Skin epidermis (tissue), 12 donors: ENCODE measurements at regions not wholly inside any gene's neighbourhood (a gene's known extent, or its start where the extent isn't known, plus 50 kb on each side); places are given as distances from the start of the nearest gene placed in this dataset.
A peak's percentile ranks its signal among the peaks of the same experiment; 100 is the strongest.

Source experiments
- H3K27ac ChIP-seq, 21 experiments: fragments of 200-600 bp; sonication (generic) in 11 of 21; one replicate each; pipeline ENCODE4 v1.5.0; 2020; ENCODE audit warnings: mild to moderate bottlenecking in 3 of 21, inconsistent platforms in 2 of 21, moderate library complexity in 2 of 21
- H3K4me3 ChIP-seq, 7 experiments: fragments of 200-600 bp; sonication (generic) in 2 of 7; one replicate each; pipeline ENCODE4 v1.5.0; 2020; ENCODE audit warnings: inconsistent platforms in 2 of 7, mild to moderate bottlenecking in 2 of 7, moderate library complexity in 1 of 7

DNA sequence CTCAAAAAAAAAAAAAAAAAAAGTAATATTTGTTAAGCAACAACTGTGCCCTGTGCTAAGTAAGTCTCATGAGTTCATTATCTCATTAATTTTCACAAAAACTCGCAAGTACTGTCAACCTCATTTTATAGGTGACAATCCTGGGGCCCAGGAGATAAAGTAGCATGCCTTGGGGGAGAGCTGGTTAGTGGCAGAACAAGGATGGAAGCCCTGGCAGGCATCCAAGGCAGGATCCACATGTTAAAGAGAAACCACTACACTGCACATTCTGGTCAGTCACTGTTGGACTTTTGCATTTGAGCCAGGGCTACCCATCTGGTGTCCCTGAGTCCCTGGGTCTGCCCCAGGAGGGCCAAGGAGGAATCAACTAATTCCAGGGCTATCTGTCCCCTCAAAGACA is 54.6 kb downstream of the ZFP36L2 start:
- H3K27ac ChIP-seq: peak overlapping the region in 12 of 21 experiments; percentile 9 to 86 (median 42)
- no peak overlapping the region for H3K4me3 ChIP-seq

DNA sequence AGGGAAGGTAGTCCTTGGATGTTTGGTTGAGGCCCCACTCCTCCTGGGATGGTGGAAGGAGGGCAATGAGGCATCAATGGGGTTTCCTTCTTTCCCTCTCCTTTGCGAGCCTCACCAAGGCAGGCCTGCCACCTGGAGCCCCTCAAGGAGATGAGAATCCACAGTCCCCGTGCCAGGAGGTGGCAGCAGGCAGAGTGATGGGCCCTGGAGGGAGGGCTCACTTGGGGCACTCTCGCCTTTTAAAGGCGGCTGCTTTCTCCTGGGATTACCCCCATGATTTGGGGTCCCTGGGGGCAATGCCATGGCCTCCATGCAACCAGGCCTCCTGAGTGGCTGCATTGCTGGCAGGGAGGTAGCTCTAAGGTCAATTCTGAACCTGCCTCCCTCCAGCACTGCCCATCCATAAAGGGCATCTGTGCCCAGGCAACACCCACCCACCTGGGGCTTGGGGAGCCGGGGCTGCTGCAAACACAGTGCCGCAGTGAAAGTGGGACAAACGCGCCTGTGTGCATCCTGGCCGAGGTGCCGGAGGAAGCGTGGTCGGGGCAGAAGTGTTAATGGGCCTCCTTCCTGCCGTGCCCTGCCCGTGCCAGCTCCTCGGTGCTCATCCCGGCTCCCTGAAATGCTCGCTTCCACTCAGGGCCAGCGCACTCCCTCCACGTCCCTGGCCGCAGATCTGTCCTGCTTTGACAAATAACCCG is 55.9 kb downstream of the ZFP36L2 start:
- Histone ChIP-seq H3K27ac (peak overlapping the region in 15 of 21 experiments; percentile 35 to 91 (median 79)), H3K4me3 (no peak overlapping the region)

- Histone ChIP-seq H3K27ac (peak overlapping the region in 20 of 21 experiments; percentile 35 to 91 (median 79)), H3K4me3 (no peak overlapping the region)
These were observed 56.4 kb downstream of the ZFP36L2 start for GRCh38 chr2:43169987-43170386.

DNA sequence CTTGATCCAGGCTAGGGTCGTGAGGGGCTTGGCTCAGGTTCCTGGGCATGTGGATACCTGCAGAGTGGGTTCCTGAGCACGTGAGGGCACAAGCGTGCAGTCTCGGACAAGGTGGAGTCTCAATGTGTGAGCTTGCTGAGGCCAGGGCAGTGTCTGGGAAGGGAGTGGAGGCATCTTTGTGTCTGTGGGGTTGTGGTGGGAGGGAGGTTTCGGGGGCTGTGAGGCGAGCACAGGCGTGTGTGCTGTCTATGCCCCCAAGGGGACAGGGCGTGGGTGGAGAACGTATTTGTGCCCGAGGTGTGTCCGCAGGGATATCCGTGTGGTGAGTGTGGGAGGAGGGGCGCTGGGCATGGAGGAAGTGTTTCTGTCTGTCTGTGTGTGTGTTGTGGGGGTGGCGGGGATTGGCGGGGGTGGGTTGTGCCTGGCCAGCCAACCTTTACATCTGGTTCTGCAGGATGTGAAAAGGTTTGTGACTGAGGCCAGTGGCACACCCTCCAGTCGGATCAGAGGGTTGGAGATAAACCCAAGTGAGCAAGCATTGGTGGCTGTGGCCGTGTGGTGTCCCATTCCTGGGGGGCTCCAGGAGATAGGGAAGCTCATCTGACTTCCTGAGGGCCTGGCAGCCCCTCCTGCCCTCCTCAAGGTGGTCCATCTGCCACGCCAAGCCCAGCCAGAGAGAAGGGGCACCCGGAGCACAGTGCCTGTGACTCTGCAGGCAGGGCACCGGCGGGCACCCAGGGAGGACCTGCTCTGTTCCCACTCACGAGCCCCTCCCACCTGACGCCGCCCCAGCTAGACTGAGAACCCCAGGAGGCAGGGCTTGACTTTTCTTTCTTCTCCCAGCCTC is 57.1 kb downstream of the ZFP36L2 start:
- Histone ChIP-seq H3K4me3 (peak overlapping the region in 1 of 7 experiments; percentile 10), H3K27ac (peak overlapping the region; percentile 44 to 91 (median 79))

DNA sequence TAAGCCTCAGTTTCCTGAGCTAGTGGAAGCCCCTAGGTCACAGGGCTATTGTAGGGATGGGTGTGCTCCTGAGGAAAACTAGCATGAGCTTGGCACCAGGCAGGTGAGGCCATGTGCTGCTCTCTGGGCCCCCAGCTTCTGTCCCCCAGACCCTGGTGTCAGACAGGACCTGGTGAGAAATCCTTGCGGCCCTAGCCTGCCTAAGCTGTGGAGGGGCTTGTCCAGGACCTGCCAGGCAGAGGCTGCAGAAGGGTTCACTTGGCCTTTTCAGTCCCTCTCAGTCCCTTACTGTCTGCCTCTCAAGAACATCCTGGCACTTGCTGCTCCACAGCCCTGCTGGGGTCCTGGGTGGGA is 58.4 kb downstream of the ZFP36L2 start:
- Histone ChIP-seq H3K4me3 (no peak overlapping the region), H3K27ac (peak overlapping the region in 20 of 21 experiments; percentile 18 to 91 (median 76))

DNA sequence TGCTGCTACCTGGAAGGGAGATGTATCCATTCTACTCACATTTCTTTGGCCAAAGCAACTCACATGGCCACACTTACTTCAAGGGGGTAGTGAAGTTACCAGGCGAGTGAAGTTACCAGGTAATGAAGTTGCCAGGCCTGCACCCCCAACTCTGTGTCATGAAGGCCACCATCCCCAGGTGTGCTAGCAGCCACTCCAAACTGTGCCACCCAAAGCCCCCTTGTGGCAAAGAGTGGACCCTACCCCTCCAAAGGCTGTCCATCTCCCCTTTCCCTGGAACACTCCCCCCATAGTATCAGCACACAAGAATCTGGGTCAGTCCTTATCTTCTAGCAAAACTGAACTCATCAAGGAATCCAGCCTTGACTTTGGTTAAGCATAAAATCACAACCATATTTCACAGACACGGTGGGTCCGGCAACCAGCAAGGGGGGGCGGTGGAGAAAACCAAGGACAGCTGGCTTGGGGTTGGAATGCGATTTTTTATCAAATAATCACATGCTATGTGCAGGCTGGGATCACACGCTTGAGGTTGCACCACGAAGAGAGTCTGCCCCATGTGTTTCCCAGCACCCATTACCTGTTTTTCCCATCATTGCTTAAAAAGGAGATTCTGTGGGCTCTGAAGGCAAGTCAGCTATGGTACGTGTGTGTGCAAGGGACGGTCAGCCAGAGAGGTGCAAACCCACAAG is 60.9 kb downstream of the ZFP36L2 start:
- peak overlapping the region in 2 of 21 experiments; percentile 3 to 23 for H3K27ac ChIP-seq

DNA sequence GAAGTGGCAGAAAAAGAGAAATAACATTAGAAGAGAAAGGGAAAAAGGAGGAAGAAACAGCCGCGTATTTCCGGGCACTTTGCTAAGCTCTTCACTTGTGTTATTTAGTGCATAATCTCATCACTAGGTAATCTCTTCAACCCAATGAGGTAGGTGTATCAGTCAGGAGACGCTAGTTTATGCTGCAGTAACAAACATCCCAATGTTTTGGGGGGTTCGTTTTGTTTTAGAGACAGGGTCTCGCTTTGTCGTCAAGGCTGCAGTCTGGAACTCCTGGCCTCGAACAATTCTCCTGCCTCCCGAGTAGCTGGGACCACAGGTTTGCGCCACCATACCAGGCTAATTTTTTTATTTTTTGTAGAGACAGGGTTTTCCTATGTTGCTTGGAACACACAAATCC is 61.7 kb downstream of the ZFP36L2 start:
- Histone ChIP-seq H3K4me3 (no peak overlapping the region), H3K27ac (peak overlapping the region in 2 of 21 experiments; percentile 23 to 31)

More for the DNA sequence above, 60.9 kb downstream of the ZFP36L2 start:
- no peak overlapping the region for H3K4me3 ChIP-seq

DNA sequence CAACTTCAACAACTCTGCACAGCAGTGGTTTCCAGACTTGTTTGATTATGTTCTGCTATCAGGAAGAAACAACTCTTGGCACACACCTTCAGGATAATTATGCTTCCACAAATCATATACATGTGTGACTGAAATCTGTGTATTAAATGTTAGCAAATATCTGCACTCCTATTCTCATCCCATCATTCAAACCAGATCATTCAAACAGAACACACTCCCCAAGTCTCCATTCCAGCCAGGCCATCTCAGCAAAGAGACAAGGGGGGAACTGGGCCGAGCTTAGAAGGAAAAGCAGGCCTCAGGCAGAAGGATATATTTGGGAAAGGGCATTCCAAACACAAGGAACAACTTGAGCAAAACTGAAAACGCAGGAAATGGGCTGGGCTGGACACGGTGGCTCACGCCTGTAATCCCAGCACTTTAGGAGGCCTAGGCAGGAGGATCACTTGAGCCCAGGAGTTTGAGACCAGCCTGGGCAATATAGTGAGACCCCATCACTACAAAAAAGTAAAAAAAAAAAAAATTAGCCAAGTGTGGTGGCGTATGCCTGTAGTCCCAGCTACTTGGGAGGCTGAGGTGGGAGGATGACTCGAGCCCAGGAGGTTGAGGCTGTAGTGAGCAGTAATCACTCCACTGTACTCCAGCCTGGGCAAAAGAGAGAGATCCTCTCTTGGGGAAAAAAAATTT is 62.7 kb downstream of the ZFP36L2 start:
- Histone ChIP-seq H3K4me3 (no peak overlapping the region), H3K27ac (peak overlapping the region in 9 of 21 experiments; percentile 27 to 93 (median 47))

- H3K4me3 ChIP-seq: no peak overlapping the region
- peak overlapping the region in 9 of 21 experiments; percentile 18 to 93 (median 57) for H3K27ac ChIP-seq
These were observed 64.0 kb downstream of the ZFP36L2 start for GRCh38 chr2:43162511-43162776.

DNA sequence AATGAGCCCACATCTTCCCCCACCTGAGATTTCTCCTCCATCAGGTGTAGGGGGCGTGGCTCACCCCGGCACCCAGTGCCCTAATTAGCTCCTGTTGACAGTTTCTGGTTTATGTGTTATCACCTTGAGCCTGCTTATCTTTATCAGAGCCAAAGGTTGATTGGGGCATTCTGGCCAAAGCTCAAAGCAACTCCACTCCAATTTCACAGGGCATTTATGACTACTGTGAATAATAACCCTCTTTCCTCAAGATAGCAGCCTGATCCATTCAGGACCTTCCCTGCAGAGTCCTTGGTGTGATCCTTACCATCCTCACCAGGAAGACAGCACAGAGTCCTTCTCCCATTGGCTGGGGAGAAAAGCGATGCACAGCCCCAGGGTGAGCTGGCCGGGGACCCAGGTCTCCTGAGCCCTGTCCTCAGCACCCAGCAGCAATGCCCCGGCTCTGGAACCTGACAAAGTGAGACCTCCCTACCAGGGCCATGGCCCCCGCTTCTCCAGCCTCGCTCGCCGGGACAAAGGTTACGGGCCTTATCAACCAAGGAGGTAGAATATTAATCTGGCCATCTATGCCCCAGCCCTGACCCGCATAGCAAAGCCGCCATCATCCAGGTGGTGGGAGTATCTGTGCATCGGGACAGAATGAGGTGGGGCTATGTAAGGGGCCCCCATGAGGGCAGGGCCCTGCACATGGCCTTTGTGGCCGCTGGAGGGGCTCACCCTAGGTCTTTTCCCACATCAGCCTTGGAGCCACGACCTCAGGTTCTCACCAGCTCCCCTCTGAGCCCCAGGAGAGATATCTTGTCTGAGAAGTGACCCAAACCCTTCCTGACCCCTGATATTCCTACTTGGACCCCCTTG is 64.5 kb downstream of the ZFP36L2 start:
- peak overlapping the region in 11 of 21 experiments; percentile 30 to 93 (median 69) for H3K27ac ChIP-seq
- no peak overlapping the region for H3K4me3 ChIP-seq

- H3K4me3 ChIP-seq: no peak overlapping the region
- H3K27ac ChIP-seq: peak overlapping the region in 18 of 21 experiments; percentile 58 to 93 (median 85)
These were observed 65.6 kb downstream of the ZFP36L2 start for GRCh38 chr2:43160778-43161177.

- Histone ChIP-seq H3K4me3 (no peak overlapping the region), H3K27ac (peak overlapping the region; percentile 21 to 93 (median 85))
These were observed 66.6 kb downstream of the ZFP36L2 start for GRCh38 chr2:43159797-43160196.

GRCh38 chr2:43158259-43158880 is 68.0 kb downstream of the ZFP36L2 start:
- no peak overlapping the region for H3K4me3 ChIP-seq
- H3K27ac ChIP-seq: peak overlapping the region; percentile 36 to 93 (median 85)

GRCh38 chr2:43157506-43158246 is 68.7 kb downstream of the ZFP36L2 start:
- H3K4me3 ChIP-seq: no peak overlapping the region

GRCh38 chr2:43155851-43156411 is 70.5 kb downstream of the ZFP36L2 start:
- Histone ChIP-seq H3K4me3 (no peak overlapping the region), H3K27ac (peak overlapping the region in 9 of 21 experiments; percentile 5 to 93 (median 35))

More at GRCh38 chr2:43157506-43158246, 68.7 kb downstream of the ZFP36L2 start:
- H3K27ac ChIP-seq: peak overlapping the region; percentile 19 to 93 (median 85)

GRCh38 chr2:43154685-43155084 is 71.7 kb downstream of the ZFP36L2 start:
- Histone ChIP-seq H3K27ac (no peak overlapping the region), H3K4me3 (no peak overlapping the region)
